Glutamatergic neuron (in vitro differentiated cells): ENCODE measurements at regions not wholly inside any gene's neighbourhood (a gene's known extent, or its start where the extent isn't known, plus 50 kb on each side); places are given as distances from the start of the nearest gene placed in this dataset.

ENCODE experiments used
- DNase-seq: peaks from one replicate; pipeline ENCODE4 v3.0.0; 2022
- H3K27ac Mint-ChIP-seq: one replicate; pipeline ENCODE4 v1.8.0; 2020; ENCODE audit warnings: mild to moderate bottlenecking, mixed read lengths, inconsistent platforms; ENCODE audit not compliant: unreplicated experiment
- H3K27me3 Mint-ChIP-seq: one replicate; pipeline ENCODE4 v1.8.0; 2020; ENCODE audit warnings: mild to moderate bottlenecking, moderate library complexity, mixed read lengths, inconsistent platforms; ENCODE audit not compliant: unreplicated experiment
- H3K36me3 Mint-ChIP-seq: one replicate; pipeline ENCODE4 v1.8.0; 2020; ENCODE audit warnings: mild to moderate bottlenecking, mixed read lengths, inconsistent platforms; ENCODE audit not compliant: unreplicated experiment
- H3K4me1 Mint-ChIP-seq: one replicate; pipeline ENCODE4 v1.8.0; 2020; ENCODE audit warnings: mild to moderate bottlenecking, low read depth, mixed read lengths, inconsistent platforms; ENCODE audit not compliant: unreplicated experiment
- H3K4me3 Mint-ChIP-seq: one replicate; pipeline ENCODE4 v1.8.0; 2020; ENCODE audit warnings: mild to moderate bottlenecking, mixed read lengths, inconsistent platforms; ENCODE audit not compliant: unreplicated experiment
- H3K9me3 Mint-ChIP-seq: one replicate; pipeline ENCODE4 v1.8.0; 2020; ENCODE audit warnings: mild to moderate bottlenecking, moderate library complexity, mixed read lengths, inconsistent platforms; ENCODE audit not compliant: unreplicated experiment
- CTCF ChIP-seq: fragments of 200-600 bp; sonication (generic); IDR thresholded peaks from one replicate; pipeline ENCODE4 v1.5.0; 2021; ENCODE audit not compliant: partially characterized antibody, unreplicated experiment

- Mint-ChIP-seq H3K9me3 (no peaks in the 10 kb centered on the region), H3K36me3 (no peaks in the 10 kb centered on the region), H3K4me3 (no peak overlapping the region), H3K27me3 (no peaks in the 10 kb centered on the region), H3K27ac (no peak overlapping the region), H3K4me1 (no peaks in the 10 kb centered on the region)
- TF ChIP-seq CTCF: no peak
- DNase-seq: no peak
These were observed 278.5 kb upstream of the HTR2A start for GRCh38 chr13:47175172-47175866.

- Mint-ChIP-seq H3K27ac (no peak overlapping the region), H3K36me3 (no peaks in the 10 kb centered on the region), H3K4me1 (no peaks in the 10 kb centered on the region), H3K4me3 (no peak overlapping the region), H3K27me3 (no peaks in the 10 kb centered on the region), H3K9me3 (no peaks in the 10 kb centered on the region)
- no peak for TF ChIP-seq CTCF
- no peak for DNase-seq
These were observed 274.1 kb upstream of the HTR2A start for GRCh38 chr13:47170971-47171370.

- Mint-ChIP-seq H3K27ac (no peak overlapping the region), H3K4me1 (peaks cover 5% of the 10 kb centered on the region), H3K9me3 (peaks cover 2% of the 10 kb centered on the region)
These were observed 271.8 kb upstream of the HTR2A start for GRCh38 chr13:47168618-47169017.

GRCh38 chr13:47168066-47168465 lies 271.2 kb upstream of the HTR2A start:
- TF ChIP-seq CTCF: no peak
- no peak for DNase-seq
- Mint-ChIP-seq H3K4me3 (no peak overlapping the region), H3K4me1 (peaks cover 7% of the 10 kb centered on the region), H3K27me3 (no peaks in the 10 kb centered on the region), H3K9me3 (peaks cover 6% of the 10 kb centered on the region), H3K27ac (no peak overlapping the region), H3K36me3 (no peaks in the 10 kb centered on the region)

More at GRCh38 chr13:47168618-47169017, 271.8 kb upstream of the HTR2A start:
- TF ChIP-seq CTCF: no peak
- Mint-ChIP-seq H3K27me3 (no peaks in the 10 kb centered on the region), H3K4me3 (no peak overlapping the region), H3K36me3 (no peaks in the 10 kb centered on the region)
- DNase-seq: no peak

- no peaks in the 10 kb centered on the region for H3K27me3 Mint-ChIP-seq
- no peak for TF ChIP-seq CTCF
- no peaks in the 10 kb centered on the region for H3K36me3 Mint-ChIP-seq
- no peak overlapping the region for H3K4me3 Mint-ChIP-seq
- peaks cover 6% of the 10 kb centered on the region for H3K9me3 Mint-ChIP-seq
- H3K4me1 Mint-ChIP-seq: peaks cover 7% of the 10 kb centered on the region
- DNase-seq: no peak
- H3K27ac Mint-ChIP-seq: no peak overlapping the region
These were observed 269.5 kb upstream of the HTR2A start for GRCh38 chr13:47166336-47166735.
